Fibroblast of skin of left biceps (primary cell): ENCODE measurements at regions not wholly inside any gene's neighbourhood (a gene's known extent, or its start where the extent isn't known, plus 50 kb on each side); places are given as distances from the start of the nearest gene placed in this dataset.

ENCODE experiments used
- DNase-seq, 2 experiments: peaks; one replicate each; pipeline ENCODE4 v3.0.0-alpha.2; 2013; ENCODE audit warnings: low read depth in 2 of 2

DNA sequence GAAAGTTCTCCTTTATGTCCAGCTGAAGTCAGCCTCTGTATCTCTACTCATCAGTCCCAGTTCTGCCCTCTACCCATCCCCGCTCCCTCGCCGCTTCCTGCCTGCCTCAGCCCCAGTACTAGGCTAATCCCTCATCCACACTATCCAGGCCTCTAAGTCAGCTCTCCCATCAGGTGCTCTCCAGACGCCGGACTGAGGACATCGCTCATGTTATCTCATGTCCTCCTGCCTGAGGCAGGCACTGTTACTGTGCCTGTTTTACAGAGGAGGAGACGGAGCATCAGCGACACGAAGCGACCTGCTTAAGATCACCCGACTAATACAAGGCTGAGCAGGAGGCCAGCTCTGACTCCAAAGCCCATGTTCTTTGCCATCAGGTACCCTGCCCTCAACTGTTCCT, 57.3 kb upstream of the RUNX3 start:
- no peak for DNase-seq

DNA sequence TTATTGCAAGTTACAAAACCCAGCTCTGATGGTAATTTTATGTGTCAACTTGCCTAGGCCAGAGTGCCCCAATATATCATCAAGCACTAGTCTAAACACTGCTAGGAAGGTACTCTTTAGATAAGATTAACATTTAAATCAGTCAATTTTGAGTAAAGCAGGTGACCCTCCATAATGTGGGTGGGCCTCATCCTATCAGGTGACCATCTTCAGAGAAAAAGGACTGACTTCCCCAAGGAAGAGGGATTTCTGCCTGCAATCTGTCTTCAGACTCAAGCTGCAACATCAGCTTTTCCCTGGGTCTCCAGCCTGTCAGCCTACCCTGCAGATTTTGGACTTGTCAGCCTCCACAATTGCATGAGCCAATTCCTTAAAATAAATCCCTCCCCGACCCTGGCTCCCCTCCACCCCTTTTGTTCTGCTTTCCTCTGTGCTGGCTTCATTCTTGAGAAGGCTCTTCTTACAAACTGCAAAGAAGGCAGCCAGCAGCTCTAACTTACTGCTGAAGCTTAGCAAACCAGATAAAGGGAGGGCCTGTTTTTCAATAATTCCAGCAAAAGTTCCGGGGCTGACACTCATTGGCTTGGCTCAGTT, 56.4 kb upstream of the RUNX3 start:
- no peak for DNase-seq

DNA sequence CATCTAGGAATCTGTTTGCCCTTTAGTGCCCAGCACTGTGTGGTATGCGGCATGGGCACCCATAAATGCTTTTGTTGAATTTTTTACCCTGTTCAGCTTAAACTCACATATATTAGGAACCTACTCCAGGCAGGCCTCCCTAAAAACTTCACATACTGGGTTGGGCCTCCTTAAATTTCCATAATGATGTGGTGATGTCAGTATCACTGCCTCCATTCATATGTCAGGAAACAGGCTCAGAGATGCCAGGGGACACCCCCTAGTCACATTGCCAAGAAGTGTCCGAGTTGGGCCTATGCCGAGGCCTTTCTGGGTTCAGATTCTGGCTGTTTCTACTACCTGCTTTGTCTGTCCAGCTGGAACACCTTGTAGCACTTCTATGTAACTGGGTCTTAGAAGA, 55.7 kb upstream of the RUNX3 start:
- DNase-seq: no peak

DNA sequence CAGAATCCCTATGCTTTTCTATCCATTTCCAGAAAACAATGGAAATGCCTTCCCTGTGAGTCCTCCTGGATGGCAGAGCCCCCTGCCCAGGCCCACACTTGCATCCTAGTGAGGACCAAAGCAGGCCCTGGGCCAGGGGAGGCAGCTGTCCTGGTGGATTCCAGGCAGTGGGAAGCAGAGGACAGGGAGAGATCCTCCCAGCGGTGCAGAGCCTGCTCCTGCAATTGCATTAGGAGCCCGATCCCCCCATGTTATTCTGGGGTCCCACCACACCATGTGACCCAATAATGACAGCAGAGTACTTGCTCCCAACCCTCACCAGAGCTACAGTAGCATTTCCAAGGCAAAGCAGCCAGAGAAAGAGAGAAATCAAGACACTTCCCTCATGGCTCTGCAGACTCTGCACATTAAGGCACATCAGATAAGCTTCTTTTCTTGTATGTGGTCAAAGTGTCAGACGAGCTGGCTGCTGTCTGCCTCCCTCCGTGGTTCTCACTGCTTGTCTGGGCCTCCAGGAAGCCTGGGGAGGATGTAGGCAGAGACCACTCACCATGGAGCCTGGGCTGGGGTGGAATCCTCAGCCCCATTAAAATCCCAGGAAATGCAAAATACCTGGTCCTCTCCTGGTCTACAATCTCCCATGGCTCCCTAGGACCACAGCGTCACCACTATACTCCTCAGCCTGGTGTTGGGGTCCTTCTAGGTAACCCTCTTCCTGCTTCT, 54.9 kb upstream of the RUNX3 start:
- no peak for DNase-seq

DNA sequence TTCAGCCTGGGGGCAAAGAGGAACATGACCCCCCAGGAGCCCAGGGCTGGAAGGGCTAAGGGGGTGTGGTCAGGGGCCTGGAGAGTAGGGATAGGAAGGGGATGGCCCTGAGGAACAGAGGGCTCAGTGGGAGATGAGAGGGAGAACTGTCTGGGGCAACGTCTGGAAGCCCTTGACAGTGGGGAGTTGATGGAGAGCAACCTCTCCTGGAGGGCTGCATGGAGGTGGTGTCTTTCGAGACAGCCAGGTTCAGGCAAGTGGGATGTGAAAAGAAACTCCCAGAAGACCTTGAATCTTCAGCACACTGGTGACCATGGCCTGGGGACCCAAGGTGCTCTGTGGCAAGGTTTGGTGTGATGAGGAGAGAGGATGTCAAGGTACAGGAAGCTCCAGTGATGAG, 54.2 kb upstream of the RUNX3 start:
- DNase-seq: no peak

DNA sequence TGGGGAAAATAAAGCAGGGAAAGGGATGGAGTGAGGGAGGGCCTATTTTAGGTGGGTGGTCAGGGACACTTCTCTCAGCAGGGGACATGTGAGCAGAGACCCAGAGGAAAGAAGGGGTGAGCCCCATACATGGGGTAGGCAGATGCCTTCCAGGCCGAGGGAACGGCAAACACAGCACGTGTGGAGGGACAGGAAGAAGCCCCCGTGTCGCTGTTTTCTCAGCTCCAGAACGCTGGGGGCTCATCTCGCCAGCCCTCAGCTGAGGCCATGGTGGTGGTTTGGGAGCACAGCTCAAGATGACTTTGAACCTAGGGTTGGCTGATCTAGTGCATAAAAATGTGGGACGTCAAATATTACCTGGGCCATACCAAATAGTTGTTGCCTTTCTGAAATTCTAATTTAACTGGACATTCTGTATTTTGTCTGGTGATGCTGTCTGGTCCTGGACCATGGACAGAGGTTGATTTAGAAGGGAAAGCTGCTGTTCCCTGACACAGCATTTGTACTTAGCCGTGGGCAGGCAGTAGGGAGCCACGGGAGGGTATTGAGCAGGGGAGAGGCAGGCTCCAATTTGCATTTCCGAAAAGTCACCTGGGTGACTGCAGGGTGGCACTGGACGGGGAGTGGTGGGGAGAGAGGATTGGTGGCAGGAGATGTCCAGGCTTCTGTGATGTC, 53.1 kb upstream of the RUNX3 start:
- DNase-seq: no peak

DNA sequence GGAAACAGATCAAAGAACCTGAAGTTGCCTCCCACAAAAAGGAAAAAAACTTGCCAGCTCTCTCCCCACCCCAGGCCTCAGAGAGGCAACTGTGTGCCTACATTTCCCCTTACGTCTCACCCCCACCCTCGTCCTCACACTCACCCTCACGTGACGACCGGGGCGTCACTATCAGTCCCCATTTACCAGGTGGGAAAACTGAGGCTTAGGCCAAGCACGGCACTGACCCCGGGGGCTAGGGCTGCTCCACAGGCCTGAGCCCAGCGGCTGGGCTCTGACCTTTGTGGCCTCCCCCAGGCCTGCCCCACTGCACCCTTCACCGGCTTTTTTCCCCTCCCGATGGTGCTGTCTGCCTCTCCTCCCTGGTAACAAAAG, 51.5 kb upstream of the RUNX3 start:
- DNase-seq: no peak

DNA sequence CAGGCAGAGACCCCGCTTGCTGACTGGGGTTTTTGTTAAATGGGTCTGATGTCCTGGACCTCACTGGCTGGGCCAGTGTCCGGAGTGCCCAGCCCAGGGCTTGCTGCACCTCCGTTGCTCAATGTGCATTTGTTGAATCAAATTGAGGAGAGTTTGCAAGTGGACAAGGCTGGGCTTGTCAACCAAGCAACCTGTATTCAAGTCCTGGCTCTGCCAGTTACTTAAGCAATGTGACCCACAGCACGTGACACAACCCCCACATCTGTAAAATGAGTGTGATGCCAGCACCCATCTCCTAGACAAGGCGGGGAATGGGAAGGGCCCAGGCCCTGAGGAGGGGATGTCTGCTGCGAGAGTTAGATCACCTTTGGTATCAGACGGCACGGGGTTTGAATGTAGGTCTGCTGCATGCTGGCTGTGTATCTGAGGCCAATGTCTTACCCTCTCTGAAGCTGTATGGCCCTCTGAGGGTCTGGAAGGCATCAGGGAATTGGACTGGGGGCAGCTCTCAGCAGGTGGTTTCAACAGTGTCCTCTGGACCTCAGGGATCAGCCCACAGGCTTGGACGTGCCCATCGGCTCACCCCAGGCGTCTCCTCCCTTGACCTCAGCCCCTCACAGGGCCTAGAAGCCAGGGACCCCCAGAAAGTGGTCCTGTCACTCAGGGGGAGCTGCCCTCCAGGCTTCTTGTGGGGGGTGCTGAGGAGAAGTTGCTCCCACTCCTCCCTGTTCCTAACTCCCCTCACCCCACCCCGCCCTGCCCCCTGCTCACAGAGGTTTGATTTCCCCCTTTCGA, 51.0 kb upstream of the RUNX3 start:
- no peak for DNase-seq
